Activated T-cell treated with anti-CD3 and anti-CD28 coated beads for 48 hours (primary cell): ENCODE measurements at regions not wholly inside any gene's neighbourhood (a gene's known extent, or its start where the extent isn't known, plus 50 kb on each side); places are given as distances from the start of the nearest gene placed in this dataset.
"Not testable (repeated sequence)": the region's sequence is repeated elsewhere in the genome, so short reads cannot be mapped to it uniquely, and the experiment has no call there.

Source experiments
- DNase-seq: peaks from one replicate; pipeline ENCODE4 v3.0.0-alpha.2; 2020; ENCODE audit warnings: low read depth

DNA sequence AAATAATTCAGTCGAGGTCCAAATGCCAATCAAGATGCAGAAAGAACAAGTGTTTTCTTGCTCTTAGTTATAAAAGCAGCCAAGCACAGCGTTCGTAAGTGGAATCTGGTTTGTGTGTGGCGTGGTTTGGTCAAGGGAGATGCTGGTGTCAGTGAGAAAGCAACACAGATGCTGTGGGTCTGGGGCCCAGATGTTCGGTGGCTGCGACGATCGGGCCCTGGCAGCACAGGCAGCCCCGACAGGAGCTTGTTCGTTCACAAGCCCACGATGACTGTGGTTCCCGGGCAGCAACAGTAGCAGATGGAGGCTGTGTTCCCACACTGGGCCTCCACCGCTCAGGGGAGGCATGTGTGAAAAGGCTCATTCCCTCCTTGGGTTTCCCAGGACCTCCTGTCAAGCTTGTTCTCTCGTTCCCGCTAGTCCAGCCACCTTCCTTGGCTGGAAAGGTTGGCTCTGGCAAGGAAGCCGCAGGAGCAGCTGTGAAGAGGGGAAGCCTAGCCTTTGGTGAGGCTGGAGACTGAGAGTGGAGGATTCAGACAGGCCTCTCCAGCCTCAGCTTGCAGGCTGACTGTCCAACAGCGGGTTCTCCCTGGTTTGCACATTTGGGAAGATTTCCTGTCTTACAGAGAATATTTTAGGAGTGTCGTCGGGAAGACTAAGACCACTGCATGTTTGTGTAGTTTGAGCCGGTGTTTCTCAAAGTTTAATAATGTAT is 304.7 kb downstream of the QKI start:
- no peak for DNase-seq

DNA sequence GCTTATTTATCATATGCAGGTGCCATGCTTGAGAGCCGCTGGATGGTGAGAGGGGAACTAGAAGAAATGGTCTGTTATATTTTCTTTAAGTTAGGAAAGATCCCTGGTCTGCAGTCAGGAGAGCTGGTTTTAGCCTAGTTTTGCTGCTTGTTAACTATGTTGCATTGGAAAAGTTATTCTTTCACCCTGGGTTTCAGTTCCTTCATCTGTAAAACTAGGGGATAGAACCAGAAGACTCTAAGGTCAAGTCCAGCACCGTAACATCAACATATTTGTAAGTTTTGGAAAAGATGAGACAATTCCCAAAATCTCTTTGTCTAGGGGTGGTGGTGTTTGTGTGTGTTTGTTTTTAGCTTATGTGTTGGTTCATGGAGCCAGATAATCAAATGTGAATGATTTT is 304.0 kb downstream of the QKI start:
- no peak for DNase-seq

DNA sequence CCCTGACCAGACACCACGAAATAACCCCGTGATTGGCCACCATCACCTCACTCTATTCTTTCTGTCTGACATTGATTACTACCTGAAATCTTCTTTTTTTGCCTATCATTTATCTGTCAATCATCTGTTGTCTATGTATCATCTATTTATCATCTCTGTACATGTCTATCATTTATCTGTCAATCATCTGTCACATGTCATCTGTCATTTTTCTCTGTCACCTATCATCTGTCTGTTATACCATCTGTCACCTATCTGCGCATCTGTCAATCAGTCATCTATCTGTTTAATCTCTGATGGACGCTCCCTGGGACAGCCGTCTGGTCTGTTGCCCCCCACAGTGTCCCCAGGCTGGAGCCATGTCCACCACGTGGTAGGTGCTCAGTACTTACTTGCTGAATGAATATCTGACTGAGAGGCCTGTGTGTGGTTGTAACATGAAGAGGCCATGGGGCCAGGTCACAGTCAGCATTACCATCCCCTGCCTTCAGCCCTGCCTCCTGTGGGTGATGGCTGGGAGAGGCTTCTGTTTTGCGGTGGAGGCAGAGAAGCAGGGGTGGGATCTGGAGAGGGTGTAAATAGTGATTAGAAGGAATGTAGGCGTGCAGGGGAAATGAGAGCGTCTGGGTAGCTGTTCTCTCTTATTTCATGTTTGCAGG is 302.7 kb downstream of the QKI start:
- DNase-seq, result no peak

- no peak for DNase-seq
Observed at GRCh38 chr6:163716690-163717089, 302.2 kb downstream of the QKI start.

GRCh38 chr6:163715846-163716245 is 301.3 kb downstream of the QKI start:
- no peak for DNase-seq

DNA sequence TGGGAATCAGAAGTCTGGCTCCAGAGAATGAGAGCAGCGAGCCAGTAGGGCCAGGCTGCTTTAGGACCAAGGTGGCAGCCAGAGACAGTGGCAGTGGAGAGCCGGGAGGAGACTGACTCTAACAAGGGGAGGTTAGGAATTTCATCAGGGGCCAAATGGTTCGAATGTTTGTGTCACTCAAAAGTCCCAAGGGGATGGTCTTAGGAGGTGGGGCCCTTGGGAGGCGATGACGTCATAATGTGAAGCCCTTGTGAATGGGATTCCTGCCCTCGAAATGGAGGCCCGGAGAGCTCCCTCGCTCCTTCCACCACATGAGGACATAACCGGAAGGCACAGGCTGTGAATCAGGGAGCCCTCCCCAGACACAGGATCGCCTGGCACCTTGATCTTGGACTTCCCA is 299.7 kb downstream of the QKI start:
- DNase-seq, result no peak

DNA sequence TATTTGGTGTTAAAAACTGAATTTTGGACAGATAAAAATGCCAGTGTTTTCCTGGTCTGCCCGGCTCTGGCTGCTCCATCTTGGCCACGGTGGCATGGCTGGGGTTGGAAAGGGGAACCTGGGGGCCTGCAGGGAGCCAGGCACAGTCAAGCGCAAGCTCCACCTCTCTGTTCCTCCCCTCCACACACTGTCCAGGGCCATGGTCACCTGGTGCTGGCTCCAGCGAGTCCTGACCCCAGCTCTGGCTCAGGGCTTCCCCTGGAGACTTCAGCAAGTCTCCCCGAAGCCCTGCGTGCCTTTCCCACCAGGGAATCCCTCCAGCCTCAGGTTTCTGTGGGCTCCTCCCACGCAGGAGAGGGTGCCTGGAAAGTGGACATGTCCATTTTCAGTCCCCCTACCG is 298.5 kb downstream of the QKI start:
- no peak for DNase-seq

DNA sequence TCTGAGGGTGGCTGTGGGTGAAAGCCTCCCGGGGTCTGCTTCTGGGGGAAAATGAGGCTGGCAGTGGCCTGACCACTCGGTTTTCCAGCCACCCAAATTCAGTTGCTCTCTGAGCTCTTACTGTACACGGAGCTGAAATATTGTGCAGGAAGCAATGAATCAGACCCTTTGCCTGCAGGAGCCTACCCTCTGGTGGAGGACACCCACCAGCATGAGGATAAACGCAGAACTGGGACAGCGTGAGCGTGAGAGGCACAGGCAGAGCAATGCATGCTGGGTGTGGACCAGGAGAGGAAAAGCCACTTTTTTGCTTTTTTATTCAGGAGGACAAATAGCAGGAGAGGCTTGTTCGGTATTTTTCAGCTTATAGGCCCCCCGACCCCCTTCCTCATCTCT is 298.0 kb downstream of the QKI start:
- DNase-seq, result no peak

DNA sequence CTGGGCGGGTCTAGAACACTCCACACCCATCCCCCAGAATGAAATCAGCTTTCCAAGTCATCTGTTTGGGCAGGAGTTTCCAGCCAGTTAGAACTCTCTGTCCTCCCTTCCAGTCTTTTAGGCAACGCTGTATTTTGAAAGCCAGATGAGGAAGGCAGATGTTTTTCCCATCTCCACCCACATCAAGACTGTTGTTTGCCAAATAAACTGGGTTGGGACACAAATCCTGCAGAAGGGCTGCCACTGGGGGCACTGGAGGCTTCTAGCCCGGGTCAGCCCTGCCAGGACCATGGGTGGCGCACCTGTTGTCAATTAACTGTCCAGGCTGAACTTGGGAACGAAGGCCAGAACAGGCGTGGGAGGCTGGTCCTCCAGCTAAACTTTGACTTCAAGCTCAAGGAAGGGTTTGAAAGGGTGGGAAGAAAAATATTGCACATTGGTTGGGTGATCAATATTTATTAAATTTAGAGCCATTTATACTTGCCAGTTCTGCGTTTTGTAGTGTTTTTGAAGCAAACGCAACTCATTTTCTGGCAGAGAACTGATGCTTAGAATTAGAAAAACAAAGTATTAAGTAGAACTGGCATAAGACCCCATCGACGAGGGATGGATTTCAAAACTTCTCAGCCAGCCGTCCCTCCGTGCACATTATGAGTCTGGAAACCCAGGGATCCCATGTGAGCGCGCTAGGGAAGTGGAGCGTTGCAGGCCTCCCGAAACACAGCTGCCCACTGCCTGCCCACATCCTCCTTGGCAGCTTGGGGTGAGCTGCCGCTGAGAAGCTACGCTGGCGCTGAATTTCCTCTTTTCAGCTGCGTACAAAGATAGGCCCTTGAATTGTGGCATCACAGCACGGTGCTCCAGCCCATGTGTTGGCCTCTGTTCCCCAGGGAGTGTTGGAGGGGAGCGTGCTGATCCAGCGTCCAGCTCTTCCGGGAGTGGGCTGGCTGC is 297.4 kb downstream of the QKI start:
- DNase-seq, result no peak

- DNase-seq, result no peak
Observed at GRCh38 chr6:163710532-163711470, 296.3 kb downstream of the QKI start.

DNA sequence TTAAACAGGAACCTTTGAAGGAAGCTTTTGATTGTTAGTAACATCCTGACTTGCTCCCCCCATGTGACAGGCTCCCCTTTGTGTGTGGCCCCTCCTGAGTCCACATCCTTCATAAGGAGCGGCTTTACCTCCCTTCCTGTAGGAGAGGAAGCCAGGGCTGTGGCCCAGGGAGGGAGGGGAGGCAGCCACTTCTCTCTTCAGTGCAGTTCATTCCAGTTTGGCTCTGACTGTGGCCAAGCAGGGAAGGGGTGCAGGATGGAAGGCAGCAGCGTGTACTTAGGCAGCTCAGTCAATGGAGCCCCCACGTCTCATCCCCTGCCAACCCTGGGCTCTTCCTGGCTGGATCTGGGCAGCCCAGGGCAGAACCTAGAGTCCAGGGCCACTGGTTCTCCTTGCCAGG is 295.2 kb downstream of the QKI start:
- DNase-seq, result no peak

GRCh38 chr6:163709255-163709654 is 294.7 kb downstream of the QKI start:
- DNase-seq, result no peak

DNA sequence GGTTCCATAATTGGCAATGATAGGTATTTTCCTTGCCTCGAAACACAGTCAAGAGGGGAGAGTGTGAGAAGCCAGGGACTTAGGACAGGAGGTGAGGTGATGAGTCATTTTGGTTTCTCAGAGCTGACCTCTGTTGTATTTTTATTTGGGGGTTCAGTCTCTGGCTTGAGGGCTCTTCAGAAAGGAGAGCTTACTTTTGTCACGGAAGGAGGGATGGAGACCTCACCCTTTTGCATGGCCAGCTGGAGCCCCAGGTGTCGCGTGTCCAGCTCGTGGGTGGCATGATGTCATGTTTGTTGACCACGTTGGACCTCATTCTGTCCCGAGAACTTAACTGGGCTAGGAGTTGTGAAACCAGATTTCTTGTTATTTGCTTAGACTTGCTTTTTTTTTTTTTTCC is 293.9 kb downstream of the QKI start:
- DNase-seq, result no peak

- DNase-seq, result no peak
Observed at GRCh38 chr6:163707387-163708355, 293.2 kb downstream of the QKI start.

- no peak for DNase-seq
Observed at GRCh38 chr6:163706500-163707087, 292.1 kb downstream of the QKI start.

- no peak for DNase-seq
Observed at GRCh38 chr6:163705923-163706322, 291.4 kb downstream of the QKI start.

DNA sequence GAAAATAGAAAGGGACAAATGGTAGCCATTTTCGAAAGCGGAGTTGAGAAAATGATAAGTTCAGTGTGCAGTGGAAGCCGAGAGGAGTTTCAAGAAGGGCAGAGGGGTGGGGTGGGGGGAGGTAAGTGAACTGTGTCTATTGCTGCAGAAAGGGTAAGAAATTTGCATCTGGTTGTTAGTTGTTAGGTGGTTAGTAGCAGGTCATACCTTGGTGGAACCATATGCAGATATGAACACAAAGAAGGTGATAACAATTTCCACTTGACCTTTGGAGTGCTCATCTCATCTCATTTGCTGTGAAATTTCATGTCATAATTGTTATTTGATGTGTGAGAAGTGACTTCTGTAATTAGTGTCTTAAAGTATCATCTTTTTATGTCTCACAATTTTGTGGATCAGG is 288.2 kb downstream of the QKI start:
- DNase-seq, result no peak

GRCh38 chr6:163701762-163702161 is 287.2 kb downstream of the QKI start:
- no peak for DNase-seq

DNA sequence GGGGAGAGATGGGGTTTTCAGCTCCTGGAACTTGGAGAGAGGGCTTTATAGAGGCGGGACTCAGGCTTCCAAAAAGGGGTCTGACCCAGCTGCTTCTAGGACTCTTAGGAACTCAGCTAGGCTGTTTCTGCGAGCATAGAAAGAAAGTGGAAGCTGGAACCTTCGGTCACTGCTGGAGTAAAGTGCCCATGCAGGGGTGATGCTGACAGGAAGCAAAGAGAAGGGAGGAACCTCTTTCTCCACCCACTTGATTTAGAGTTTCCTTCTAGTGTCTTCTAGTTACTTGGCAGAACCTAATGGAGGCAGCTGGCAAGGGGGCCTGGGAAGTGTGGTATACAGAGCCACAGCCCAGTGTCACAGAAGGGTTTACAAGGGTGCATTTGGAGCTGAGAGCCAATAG is 283.6 kb downstream of the QKI start:
- DNase-seq, result no peak

- DNase-seq, result not testable (repeated sequence)
Observed at GRCh38 chr6:163696311-163696710, 281.8 kb downstream of the QKI start.
